A172 (cell line): ENCODE measurements at regions not wholly inside any gene's neighbourhood (a gene's known extent, or its start where the extent isn't known, plus 50 kb on each side); places are given as distances from the start of the nearest gene placed in this dataset.
A peak's percentile ranks its signal among the peaks of the same experiment; 100 is the strongest.
"Not testable (repeated sequence)": the region's sequence is repeated elsewhere in the genome, so short reads cannot be mapped to it uniquely, and the experiment has no call there.

Experiments used
- DNase-seq: peaks from one replicate; pipeline ENCODE4 v3.0.0-alpha.2; 2015; ENCODE audit warnings: low spot score

GRCh38 chr9:90449213-90449925, 193.3 kb downstream of the DIRAS2 start:
- DNase-seq = no peak

GRCh38 chr9:90451804-90452203, 190.8 kb downstream of the DIRAS2 start:
- no peak for DNase-seq

GRCh38 chr9:90455316-90455715, 187.3 kb downstream of the DIRAS2 start:
- no peak for DNase-seq

DNA sequence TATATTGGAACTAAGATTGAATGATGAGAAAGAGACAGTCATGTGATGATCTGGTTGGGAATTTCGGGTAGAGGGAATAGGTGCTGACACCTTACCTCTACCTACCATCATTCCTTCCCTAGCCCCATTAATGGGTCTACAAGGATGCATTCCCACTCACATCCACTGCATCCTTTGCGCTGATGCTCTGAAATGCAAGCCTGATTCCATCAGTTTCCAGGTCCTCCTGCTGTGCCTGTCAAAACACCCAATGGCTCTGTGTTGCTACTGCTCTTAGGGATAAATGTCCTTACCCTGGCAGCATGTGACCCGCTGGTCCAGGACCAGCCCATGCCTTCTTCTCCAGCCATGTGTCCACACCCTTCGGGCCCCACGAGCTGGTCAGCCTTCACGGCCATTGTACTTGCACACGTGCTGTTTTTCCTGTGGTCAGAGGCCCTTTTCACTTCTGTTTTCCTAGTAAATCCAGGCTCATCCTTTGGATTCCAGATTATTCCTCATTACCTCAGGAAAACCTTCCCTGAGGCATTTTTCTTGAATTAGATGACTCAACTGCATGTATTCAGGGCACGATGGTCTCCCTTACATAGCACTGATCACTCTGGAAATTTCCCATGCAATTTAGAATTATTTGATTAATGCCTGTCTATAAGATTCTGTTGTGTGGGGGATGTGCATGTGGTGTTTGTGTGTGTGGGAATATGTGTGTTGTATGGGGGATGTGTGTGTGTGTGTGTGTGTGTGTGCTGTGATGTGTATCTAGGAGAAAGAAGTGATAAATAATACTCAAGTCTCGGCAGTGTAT, 185.0 kb downstream of the DIRAS2 start:
- DNase-seq = no peak

- peak; percentile 6 for DNase-seq
These were observed 184.1 kb downstream of the DIRAS2 start for GRCh38 chr9:90458485-90458884.

DNA sequence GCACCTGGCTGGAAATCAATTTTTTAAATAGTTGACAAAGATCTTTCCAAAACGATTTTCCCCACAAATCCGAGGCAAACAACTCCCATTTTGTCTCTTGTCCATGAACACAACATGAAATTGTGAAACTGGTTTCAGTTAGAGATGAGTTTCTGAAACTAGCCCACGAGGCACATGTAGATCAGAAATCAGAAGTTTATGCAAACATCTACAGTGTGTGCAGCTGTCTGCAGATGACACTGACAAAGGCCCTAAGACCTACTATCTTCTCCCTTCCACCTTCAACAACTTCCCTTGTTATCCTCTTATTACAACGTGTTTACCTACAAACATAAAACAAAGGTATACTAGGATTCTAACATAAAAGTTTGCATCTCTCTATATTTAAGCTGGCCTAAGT, 183.3 kb downstream of the DIRAS2 start:
- DNase-seq = no peak

GRCh38 chr9:90460220-90460619, 182.4 kb downstream of the DIRAS2 start:
- DNase-seq = no peak

GRCh38 chr9:90464978-90465377, 177.6 kb downstream of the DIRAS2 start:
- DNase-seq = no peak

GRCh38 chr9:90466441-90466840, 176.2 kb downstream of the DIRAS2 start:
- DNase-seq = no peak

DNA sequence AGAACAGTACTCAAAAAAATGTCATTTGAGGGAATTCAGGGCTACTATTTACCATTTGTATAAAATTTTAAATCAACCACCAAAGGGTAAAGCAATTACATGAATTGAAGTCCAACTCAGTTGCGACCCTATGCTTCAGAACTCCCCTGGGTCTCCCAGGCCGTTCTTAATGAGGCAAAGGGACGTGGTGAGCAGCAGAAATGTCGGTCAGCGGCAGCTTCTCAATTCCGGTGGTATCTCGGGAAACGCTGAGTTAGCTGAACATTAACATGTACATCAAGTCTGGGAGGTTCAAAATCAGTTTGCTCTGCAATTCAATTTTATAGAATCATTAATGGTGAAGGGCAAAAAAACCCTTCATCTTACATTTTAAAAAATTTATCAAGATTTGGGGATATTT, 173.2 kb downstream of the DIRAS2 start:
- no peak for DNase-seq

DNA sequence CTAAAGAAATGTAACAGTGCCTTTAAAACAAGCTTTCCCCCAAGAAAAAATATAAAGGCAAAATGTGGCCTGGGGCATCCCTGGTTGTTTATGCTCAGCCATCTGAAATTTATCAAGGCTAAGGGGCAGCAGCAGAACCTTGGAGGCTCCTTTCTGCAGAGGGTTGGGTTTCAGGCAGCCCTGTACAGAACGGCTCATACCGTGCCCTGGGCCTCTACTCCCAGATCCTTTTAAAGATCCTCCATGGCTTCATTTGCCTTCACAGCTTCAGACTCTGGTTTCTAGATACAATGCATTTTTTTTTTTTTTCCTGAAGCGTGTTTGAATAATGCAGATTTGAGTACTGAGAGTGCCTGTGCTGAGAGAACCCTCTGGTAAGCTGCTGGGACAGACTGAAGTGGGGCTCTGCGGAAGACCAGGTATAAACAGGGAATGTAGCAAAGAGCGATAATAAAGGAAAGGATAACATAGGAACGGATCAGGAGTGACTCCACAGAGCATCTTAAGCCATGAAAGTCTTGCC, 172.7 kb downstream of the DIRAS2 start:
- no peak for DNase-seq

DNA sequence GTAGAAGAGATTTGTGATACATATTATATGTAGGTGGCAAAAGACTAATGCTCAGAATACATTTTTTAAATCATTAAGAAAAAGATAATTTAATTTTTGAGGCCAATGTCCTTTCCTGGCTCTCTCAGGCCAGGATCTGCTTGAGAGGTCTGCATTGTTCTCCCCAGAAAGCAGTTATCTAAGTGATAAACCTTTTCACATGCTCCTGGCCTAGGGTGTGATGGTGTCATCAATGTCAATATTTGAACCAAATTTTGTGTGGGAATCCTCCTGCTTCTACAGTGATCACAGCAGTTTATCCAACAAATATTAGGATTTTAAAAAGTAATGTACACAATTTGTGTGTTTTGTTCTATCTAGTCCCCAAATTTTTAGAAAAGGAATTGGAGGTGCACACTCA, 166.6 kb downstream of the DIRAS2 start:
- no peak for DNase-seq

GRCh38 chr9:90477535-90477934, 165.1 kb downstream of the DIRAS2 start:
- no peak for DNase-seq

- DNase-seq = no peak
These were observed 163.8 kb downstream of the DIRAS2 start for GRCh38 chr9:90478821-90479220.

GRCh38 chr9:90485028-90485427, 157.6 kb downstream of the DIRAS2 start:
- no peak for DNase-seq

DNA sequence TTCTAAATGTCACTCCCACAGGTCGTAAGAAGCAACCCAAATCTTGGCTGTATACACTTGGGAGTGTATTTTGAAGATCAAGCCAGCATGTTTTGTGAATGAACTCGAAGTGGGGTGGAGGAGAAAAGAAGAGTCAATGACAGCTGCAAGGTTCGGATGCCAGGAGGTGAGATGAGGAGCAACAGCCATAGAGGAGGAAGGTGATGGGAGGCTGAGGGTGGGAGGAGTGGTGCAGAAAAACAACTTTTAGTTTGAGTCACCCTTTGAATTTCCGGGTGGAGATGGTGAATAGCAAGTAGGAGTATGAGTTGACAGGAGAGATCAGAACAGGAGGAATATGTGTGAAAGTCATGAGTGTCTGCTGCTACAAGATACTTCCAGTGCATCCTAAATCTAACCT, 153.6 kb downstream of the DIRAS2 start:
- DNase-seq = no peak

DNA sequence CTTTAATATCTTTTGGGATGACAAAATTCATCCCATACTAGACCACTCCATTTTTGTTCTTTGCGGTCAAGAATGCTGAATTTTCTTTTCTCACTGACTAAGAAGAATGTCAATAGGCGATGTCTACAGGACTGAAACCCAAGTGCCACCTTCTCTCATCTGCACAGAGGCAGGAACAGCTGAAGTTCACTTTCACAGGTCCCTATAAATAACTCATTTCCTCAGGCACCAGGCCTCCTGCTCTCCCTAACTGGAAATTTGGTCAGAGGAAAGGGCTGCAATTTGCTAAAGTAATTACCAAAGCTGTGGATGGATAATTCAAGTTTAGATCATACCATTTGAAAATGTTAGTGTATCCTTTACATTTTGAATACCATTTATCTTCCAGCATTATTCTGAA, 142.9 kb downstream of the DIRAS2 start:
- no peak for DNase-seq

DNA sequence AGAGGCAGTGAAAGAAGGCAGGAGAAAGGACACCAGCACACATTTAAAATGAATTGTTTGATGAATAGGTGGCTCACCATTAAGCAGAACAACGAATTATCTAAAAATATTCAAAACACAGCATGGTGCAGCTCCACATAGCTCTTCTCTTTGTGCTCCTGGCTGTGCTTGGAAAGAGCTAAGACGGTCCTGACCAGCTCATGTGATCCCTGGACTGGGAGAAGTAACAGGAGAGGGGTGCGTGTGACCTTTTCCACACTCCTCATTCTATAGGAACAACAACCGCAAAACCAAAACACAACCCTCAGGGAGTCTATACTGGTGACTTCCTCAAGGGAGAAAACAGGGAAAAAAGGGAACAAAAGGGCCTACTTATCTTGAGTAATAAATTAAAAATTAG, 140.5 kb downstream of the DIRAS2 start:
- DNase-seq = no peak

DNA sequence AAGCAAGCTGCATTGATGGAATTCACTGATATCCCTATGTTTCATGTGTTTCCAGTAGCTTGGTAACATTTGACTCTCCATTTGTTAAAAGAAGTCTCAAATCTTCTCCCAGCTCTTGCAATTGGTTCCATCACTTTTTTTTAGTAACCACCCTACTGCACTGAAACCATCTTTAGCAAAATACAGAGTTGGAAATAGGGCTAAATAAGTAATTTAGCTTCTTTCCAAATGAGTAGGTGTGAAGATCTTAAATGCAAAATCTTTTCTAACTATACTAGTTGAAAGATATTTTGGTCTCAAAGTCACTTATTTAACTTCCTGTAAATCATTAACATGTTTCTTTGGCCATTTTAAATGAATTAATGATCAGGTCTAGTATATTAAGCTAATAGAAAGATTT, 138.1 kb downstream of the DIRAS2 start:
- no peak for DNase-seq

DNA sequence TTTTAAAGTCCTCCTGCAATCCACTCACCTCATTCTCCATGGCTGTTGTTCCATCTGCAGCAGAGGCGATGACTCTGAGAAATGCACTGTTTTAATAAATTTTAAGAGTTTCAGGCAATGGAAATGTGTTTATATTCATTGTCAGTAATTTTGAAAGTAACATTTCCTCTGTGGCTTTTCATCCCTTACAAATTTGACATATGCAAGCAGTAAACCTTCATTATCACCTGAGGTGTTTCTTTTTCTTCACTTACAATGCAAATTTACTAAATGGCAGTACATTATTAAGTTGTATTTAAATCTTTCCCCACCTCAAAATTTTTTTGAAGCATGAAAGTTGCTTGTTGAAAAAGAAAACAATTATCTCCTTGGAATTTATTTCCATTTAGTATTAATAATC, 136.9 kb downstream of the DIRAS2 start:
- DNase-seq = no peak

- not testable (repeated sequence) for DNase-seq
These were observed 136.2 kb downstream of the DIRAS2 start for GRCh38 chr9:90506402-90506801.

- DNase-seq = no peak
These were observed 135.0 kb downstream of the DIRAS2 start for GRCh38 chr9:90507621-90508020.

- no peak for DNase-seq
These were observed 133.7 kb downstream of the DIRAS2 start for GRCh38 chr9:90508940-90509339.
